HepG2 (cell line): ENCODE measurements at regions not wholly inside any gene's neighbourhood (a gene's known extent, or its start where the extent isn't known, plus 50 kb on each side); places are given as distances from the start of the nearest gene placed in this dataset.

ENCODE experiments used
- ATAC-seq: fragments of 200-7000 bp; cut with Tn5 transposase; 3 replicates; pipeline ENCODE4 v1.9.1; 2020; ENCODE audit warnings: mild to moderate bottlenecking, moderate library complexity
- BruUV-seq: library from RNA; stranded (reverse); fragments of 400-500 nt; replicated peaks from 2 replicates; lab custom pipeline; 2021; lab: Mats Ljungman, UMichigan
- CTCF ChIA-PET: fragments of 300-600 bp; formaldehyde crosslinking; extraction: SDS; loops from one replicate; lab custom pipeline; 2021; ENCODE audit warnings: low total read pairs, inconsistent platforms, low intra/inter-chr PET ratio; lab: Yijun Ruan, JAX
- POLR2A ChIA-PET: fragments of 350-600 bp; sonication (Branson Sonifier 250); formaldehyde crosslinking; loops from one replicate; lab custom pipeline; 2020; ENCODE audit warnings: antibody characterized with exemption, inconsistent platforms; lab: Yijun Ruan, JAX
- DNase-seq: peaks from one replicate; pipeline ENCODE4 v3.0.0-alpha.2; 2015; ENCODE audit warnings: low spot score
- FAIRE-seq: peaks from 3 replicates; lab custom pipeline; 2011; peaks lifted over from hg19 to GRCh38; lab: Jason Lieb, UNC
- H2AFZ ChIP-seq: one replicate; pipeline ENCODE4 v1.6.1; 2011; ENCODE audit warnings: low read length, inconsistent platforms
- H3K27ac ChIP-seq: fragments of 300-600 bp; 3 replicates; pipeline ENCODE4 v1.8.0; 2011; ENCODE audit warnings: mixed run types, mild to moderate bottlenecking, mixed read lengths, low read length, inconsistent platforms; ENCODE audit not compliant: insufficient read depth; ENCODE audit errors: extremely low read length
- H3K27me3 ChIP-seq, 2 experiments: fragments of 200-600 bp in 1 of 2; 2 replicates in 1 of 2; 3 replicates in 1 of 2; pipeline versions ENCODE4 v1.6.0 to v1.8.0; 2011; ENCODE audit warnings: low read length in 2 of 2, mild to moderate bottlenecking in 2 of 2, moderate library complexity in 2 of 2, inconsistent platforms in 1 of 2; ENCODE audit not compliant: insufficient read depth in 2 of 2, control insufficient read depth in 1 of 2
- H3K36me3 ChIP-seq, 2 experiments: fragments of 200-600 bp in 1 of 2; replicated peaks in 1 of 2; 2 replicates in 1 of 2; 3 replicates in 1 of 2; pipeline versions ENCODE4 v1.5.1 to v1.8.0; 2011; ENCODE audit warnings: low read length in 2 of 2, inconsistent platforms in 1 of 2; ENCODE audit not compliant: insufficient read depth in 2 of 2, control insufficient read depth in 1 of 2
- H3K4me1 ChIP-seq: 2 replicates; pipeline ENCODE4 v1.5.1; 2012; ENCODE audit warnings: low read length, inconsistent platforms; ENCODE audit not compliant: insufficient read depth
- H3K4me2 ChIP-seq: 2 replicates; pipeline ENCODE4 v1.6.0; 2011; ENCODE audit warnings: low read depth, low read length, inconsistent platforms
- H3K4me3 ChIP-seq, 3 experiments: fragments of 200-600 bp in 1 of 3; sonication (generic), shearing (Covaris generic) in 1 of 3; replicated peaks in 1 of 3; 2 replicates each; pipeline ENCODE4 v1.5.1; 2011 to 2016; ENCODE audit warnings: low read length in 3 of 3, inconsistent platforms in 2 of 3, low read depth in 2 of 3, mild to moderate bottlenecking in 2 of 3, control low read depth in 1 of 3, mixed read lengths in 1 of 3; ENCODE audit not compliant: insufficient read depth in 1 of 3
- H3K79me2 ChIP-seq: one replicate; pipeline ENCODE4 v1.6.1; 2011; ENCODE audit warnings: low read length, inconsistent platforms; ENCODE audit not compliant: insufficient read depth
- H3K9ac ChIP-seq: 2 replicates; pipeline ENCODE4 v1.6.0; 2011; ENCODE audit warnings: mild to moderate bottlenecking, low read depth, low read length, inconsistent platforms; ENCODE audit not compliant: insufficient read depth
- H3K9me3 ChIP-seq: 2 replicates; pipeline ENCODE4 v1.5.1; 2012; ENCODE audit warnings: mild to moderate bottlenecking, low read length
- H4K20me1 ChIP-seq: 2 replicates; pipeline ENCODE4 v1.6.0; 2011; ENCODE audit warnings: inconsistent platforms, mild to moderate bottlenecking, low read length, moderate library complexity; ENCODE audit not compliant: insufficient read depth
- ATF7 ChIP-seq, 2 experiments: fragments of 450-650 bp in 1 of 2; sonication (generic) in 1 of 2; formaldehyde crosslinking in 1 of 2; IDR thresholded peaks; 2 replicates each; pipeline versions ENCODE4 v1.4.0 to v1.6.1; 2016 to 2020; ENCODE audit warnings: antibody characterized with exemption in 1 of 2, mild to moderate bottlenecking in 1 of 2, missing genetic modification reagents in 1 of 2
- CEBPB ChIP-seq: IDR thresholded peaks from 2 replicates; pipeline ENCODE4 v1.6.1; 2011; ENCODE audit warnings: low read depth, low read length, improper control_type of control experiment, borderline replicate concordance
- HMGXB4 ChIP-seq, 2 experiments: sonication (generic) in 1 of 2; formaldehyde crosslinking in 1 of 2; IDR thresholded peaks; 2 replicates each; pipeline versions ENCODE4 v1.4.0 to v1.6.1; 2018 to 2020; ENCODE audit warnings: missing genetic modification reagents in 2 of 2, borderline replicate concordance in 1 of 2, low read depth in 1 of 2, mild to moderate bottlenecking in 1 of 2, missing biosample characterization in 1 of 2
- IRF9 ChIP-seq: sonication (generic); formaldehyde crosslinking; IDR thresholded peaks from 2 replicates; pipeline ENCODE4 v1.8.0; 2022; ENCODE audit warnings: missing genetic modification reagents, mild to moderate bottlenecking, borderline replicate concordance
- MAFF ChIP-seq: IDR thresholded peaks from 2 replicates; pipeline ENCODE4 v1.6.1; 2011; ENCODE audit warnings: low read depth, low read length, improper control_type of control experiment
- MAFK ChIP-seq, 2 experiments: IDR thresholded peaks in 1 of 2; conservative IDR thresholded peaks in 1 of 2; 2 replicates each; pipeline ENCODE4 v1.6.1; 2011; ENCODE audit warnings: improper control_type of control experiment in 2 of 2, low read length in 2 of 2
- TSC22D2 ChIP-seq: sonication (generic); formaldehyde crosslinking; IDR thresholded peaks from 2 replicates; pipeline ENCODE4 v1.5.1; 2020; ENCODE audit warnings: missing genetic modification reagents, mild to moderate bottlenecking, borderline replicate concordance
- ZBTB3 ChIP-seq: sonication (generic); formaldehyde crosslinking; IDR thresholded peaks from 2 replicates; pipeline ENCODE4 v1.4.0; 2020; ENCODE audit warnings: low read depth, mild to moderate bottlenecking, moderate library complexity, missing genetic modification reagents, borderline replicate concordance
- ZNF124 ChIP-seq: sonication (generic); formaldehyde crosslinking; IDR thresholded peaks from 2 replicates; pipeline ENCODE4 v1.4.0; 2020; ENCODE audit warnings: missing genetic modification reagents
- ZNF629 ChIP-seq: sonication (generic); formaldehyde crosslinking; conservative IDR thresholded peaks from 2 replicates; pipeline ENCODE4 v1.5.0; 2020; ENCODE audit warnings: missing genetic modification reagents
- WGBS: methylation state at CpG from one replicate; pipeline ENCODE4 v1.1.6; 2017; ENCODE audit warnings: low lambda C conversion rate; 5-methylcytosine and 5-hydroxymethylcytosine counted together
- in situ Hi-C: cut with HindIII; loops from 2 replicates; pipeline ENCODE4 v1.10.0; 2017; ENCODE audit warnings: low pct_unique_long_range_greater_than_20kb; ENCODE audit not compliant: extremely low pct_ligation_motif_present
- intact Hi-C: fragments of 100-400 bp; cut with micrococcal nuclease; formaldehyde crosslinking; loops from one replicate; pipeline ENCODE4 v1.10.0; 2022; ENCODE audit not compliant: unreplicated experiment

DNA sequence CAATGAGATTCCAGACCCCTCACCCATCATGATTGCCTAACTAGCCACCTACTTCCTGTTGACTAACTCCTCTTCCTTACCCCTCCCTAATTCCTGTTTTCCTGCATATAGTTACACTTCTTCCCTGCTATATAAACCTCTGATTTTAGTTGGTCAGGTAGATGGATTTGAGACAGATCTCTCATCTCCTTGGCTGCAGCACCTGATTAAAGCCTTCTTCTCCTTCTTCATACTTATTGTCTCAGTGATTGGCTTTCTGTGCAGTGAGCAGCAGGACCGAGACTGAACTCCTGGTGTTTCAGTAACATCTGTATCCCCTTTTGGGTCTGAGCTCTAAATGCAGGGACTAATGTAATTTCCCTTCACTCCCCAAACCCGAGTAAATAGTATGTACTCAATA, 51.7 kb upstream of the ATXN1 start:
- BruUV-seq, result no TSS peak

GRCh38 chr6:16811277-16811979, 50.2 kb upstream of the ATXN1 start:
- Histone ChIP-seq H4K20me1 (no peaks in the 10 kb centered on the region), H3K4me2 (no peak overlapping the region), H3K27me3 (no peaks in the 10 kb centered on the region), H3K4me3 (no peak overlapping the region), H3K9me3 (peaks cover 40% of the 10 kb centered on the region), H3K27ac (no peak overlapping the region), H3K79me2 (no peaks in the 10 kb centered on the region), H3K9ac (no peak overlapping the region), H2AFZ (no peak overlapping the region), H3K36me3 (no peaks in the 10 kb centered on the region), H3K4me1 (peaks cover 25% of the 10 kb centered on the region)
- ChIA-PET POLR2A (no interaction called here), CTCF (no interaction called here)
- TF ChIP-seq ATF7 (IDR thresholded peaks at IDR 0.05) (peak; percentile 80), ATF7 (CRISPR knock-in tag; IDR thresholded peaks at IDR 0.05) (no peak), IRF9 (CRISPR knock-in tag) (no peak), MAFK (conservative IDR thresholded peaks at IDR 0.05 in 1 of 2, IDR thresholded peaks at IDR 0.05 in 1 of 2; ENCODE audit: low read length in 2 of 2) (peak; percentile 21 to 69; a peak in 3 of 4 replicates), CEBPB (0 out of 2 replicates have a peak, but pooled peaks have one; percentile 44), ZNF629 (CRISPR knock-in tag) (no peak), HMGXB4 (CRISPR knock-in tag; IDR thresholded peaks at IDR 0.05; ENCODE audit: borderline replicate concordance in 1 of 2, low read depth in 1 of 2) (no peak), MAFF (peak; percentile 61)
- intact Hi-C loops, result no loop called here
- in situ Hi-C loops, result no loop called here
- no TSS peak for BruUV-seq
- FAIRE-seq, result no peak
- ATAC-seq, result no peak
- 14% methylated on average over 2 of the region's 2 CpGs for WGBS
- DNase-seq, result no peak

More for the DNA sequence above, 51.7 kb upstream of the ATXN1 start:
- CTCF ChIA-PET, result no interaction called here
- POLR2A ChIA-PET, result no interaction called here
- Histone ChIP-seq H3K79me2 (no peaks in the 10 kb centered on the region), H2AFZ (no peak overlapping the region), H3K36me3 (no peaks in the 10 kb centered on the region), H3K27ac (no peak overlapping the region), H3K4me3 (no peak overlapping the region), H3K4me1 (peaks cover 9% of the 10 kb centered on the region), H3K27me3 (no peaks in the 10 kb centered on the region), H3K9ac (no peak overlapping the region), H4K20me1 (no peaks in the 10 kb centered on the region), H3K4me2 (no peak overlapping the region), H3K9me3 (peaks cover 40% of the 10 kb centered on the region)
- FAIRE-seq (no peak), ATAC-seq (no peak), DNase-seq (no peak)
- intact Hi-C loops (no loop called here), in situ Hi-C loops (no loop called here)
- TF ChIP-seq ZNF124 (CRISPR knock-in tag) (peak; percentile 97), TSC22D2 (no peak), ZBTB3 (CRISPR knock-in tag) (no peak)
- WGBS, result 14% methylated on average over 2 of the region's 2 CpGs
